H54 (cell line): ENCODE measurements at regions not wholly inside any gene's neighbourhood (a gene's known extent, or its start where the extent isn't known, plus 50 kb on each side); places are given as distances from the start of the nearest gene placed in this dataset.

ENCODE experiments used
- DNase-seq: peaks from one replicate; pipeline ENCODE4 v3.0.0; 2011; ENCODE audit warnings: low spot score, mixed read lengths; ENCODE audit not compliant: insufficient read length
- FAIRE-seq: peaks from 3 replicates; lab custom pipeline; 2011; peaks lifted over from hg19 to GRCh38; lab: Jason Lieb, UNC
- POLR2A ChIP-seq: IDR thresholded peaks from 2 replicates; pipeline ENCODE4 v1.6.1; 2011; ENCODE audit warnings: low read depth, mild to moderate bottlenecking, low read length

DNA sequence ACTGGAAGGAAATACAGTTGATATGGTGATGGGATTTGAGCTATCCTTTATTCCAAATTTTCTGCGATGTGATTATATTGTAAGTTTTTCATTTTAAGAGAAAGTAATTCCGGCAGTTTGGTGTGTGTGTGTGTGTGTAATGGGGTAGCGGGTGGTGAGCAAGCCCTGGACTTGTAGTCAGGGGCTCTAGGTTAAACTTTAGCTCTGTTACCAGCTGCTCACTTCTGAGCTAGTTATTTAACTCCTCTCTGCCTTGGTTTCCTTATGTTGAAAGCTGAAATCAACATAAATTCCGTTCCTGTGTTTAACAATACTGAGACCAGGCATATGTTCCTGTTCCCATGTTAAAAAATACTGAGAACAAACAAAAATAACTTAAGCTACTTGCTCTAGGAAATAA is 174.1 kb upstream of the CASK start:
- FAIRE-seq (no peak), DNase-seq (no peak)
- TF ChIP-seq POLR2A: no peak

- peak; percentile 4 for DNase-seq
- TF ChIP-seq POLR2A: no peak
- no peak for FAIRE-seq
Observed at GRCh38 chrX:42096265-42096920, 173.0 kb upstream of the CASK start.

DNA sequence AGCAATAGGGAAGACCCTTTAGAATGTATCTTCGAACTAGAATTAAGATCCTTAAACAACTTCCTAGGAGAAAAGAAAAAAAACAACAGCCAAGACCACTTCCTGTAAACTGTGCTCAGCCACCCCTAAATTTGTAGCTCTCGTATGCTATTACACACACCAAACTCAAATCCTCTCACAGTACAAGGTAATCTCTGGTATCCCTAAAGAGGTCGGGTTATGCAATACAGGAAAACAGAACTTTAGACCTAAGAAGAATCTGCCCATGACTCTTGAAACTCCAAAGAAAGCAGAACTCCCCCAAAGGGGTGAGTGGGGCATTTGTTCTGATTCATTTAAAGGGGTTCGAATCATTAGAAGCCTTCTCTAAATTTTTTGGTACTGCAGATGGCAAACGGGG is 170.9 kb upstream of the CASK start:
- FAIRE-seq (no peak), DNase-seq (no peak)
- TF ChIP-seq POLR2A: no peak

DNA sequence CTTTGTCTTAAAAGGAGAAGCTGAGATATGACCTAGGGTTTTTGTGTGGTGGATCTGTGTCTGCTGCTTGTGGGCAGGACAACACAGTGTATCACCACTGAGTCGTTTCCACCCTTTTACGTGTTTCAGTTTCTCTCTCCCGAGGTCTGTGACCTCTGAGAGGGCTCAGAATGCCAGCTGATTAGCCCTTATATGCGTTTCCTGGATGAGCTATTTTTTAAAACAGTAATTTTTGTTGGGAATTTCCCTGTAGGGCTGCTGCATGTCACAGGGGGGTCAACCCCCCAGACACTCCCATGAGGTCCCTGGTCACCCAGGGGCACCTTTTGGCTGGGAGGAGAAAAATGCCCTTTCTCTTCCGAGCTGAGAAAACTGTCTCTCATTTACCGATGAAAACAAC is 170.4 kb upstream of the CASK start:
- DNase-seq (no peak), FAIRE-seq (no peak)
- TF ChIP-seq POLR2A: no peak

- no peak for TF ChIP-seq POLR2A
- FAIRE-seq (no peak), DNase-seq (no peak)
Observed at GRCh38 chrX:42090395-42090794, 167.0 kb upstream of the CASK start.

GRCh38 chrX:42089031-42089430 is 165.7 kb upstream of the CASK start:
- DNase-seq (no peak), FAIRE-seq (no peak)
- TF ChIP-seq POLR2A: no peak

GRCh38 chrX:42087960-42088359 is 164.6 kb upstream of the CASK start:
- DNase-seq (no peak), FAIRE-seq (no peak)
- TF ChIP-seq POLR2A: no peak

GRCh38 chrX:42085836-42086235 is 162.5 kb upstream of the CASK start:
- DNase-seq: no peak
- FAIRE-seq: no peak
- no peak for TF ChIP-seq POLR2A

GRCh38 chrX:42079968-42080367 is 156.6 kb upstream of the CASK start:
- FAIRE-seq (no peak), DNase-seq (no peak)
- TF ChIP-seq POLR2A: no peak

DNA sequence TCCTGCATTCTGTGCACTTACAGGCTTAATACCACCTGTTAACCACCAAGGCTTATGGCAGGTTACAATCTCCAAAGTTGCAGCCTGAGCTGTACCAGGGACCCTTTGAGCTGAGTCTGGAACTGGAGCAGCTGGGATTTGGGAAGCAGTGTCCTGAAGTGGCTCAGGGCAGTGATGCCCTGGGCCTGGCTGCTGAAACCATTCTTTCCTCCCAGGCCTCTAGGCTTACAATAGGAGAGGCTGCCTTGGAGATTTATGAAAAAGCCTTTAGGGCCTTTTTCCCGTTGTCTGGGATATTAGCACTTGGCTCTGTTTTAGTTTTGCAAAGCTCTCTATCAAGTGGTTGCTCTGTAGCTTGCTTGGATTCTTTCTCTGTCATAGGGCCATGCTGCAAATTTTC is 154.3 kb upstream of the CASK start:
- TF ChIP-seq POLR2A: no peak
- FAIRE-seq (no peak), DNase-seq (no peak)

- DNase-seq (no peak), FAIRE-seq (no peak)
- no peak for TF ChIP-seq POLR2A
Observed at GRCh38 chrX:42075032-42075431, 151.7 kb upstream of the CASK start.

- TF ChIP-seq POLR2A: no peak
- FAIRE-seq (no peak), DNase-seq (no peak)
Observed at GRCh38 chrX:42073448-42073847, 150.1 kb upstream of the CASK start.

DNA sequence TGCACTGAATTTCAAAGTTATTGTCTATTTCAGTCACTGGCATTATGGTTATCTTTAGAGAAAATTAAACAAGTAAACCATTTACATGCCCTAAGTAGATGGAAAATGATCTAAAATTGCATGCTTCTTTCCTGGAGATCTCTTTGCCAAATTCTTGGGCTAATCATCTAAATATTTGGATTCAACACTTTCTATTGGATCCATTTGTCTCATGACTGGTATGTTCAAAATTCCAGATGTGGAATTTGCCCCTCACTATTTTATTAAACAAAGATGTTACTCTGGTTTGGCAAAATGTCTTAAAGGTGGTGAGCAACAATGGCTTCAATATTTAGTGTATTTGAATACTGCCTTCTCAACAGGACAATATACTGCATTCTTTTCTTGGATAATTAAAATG is 147.5 kb upstream of the CASK start:
- FAIRE-seq (no peak), DNase-seq (no peak)
- no peak for TF ChIP-seq POLR2A

DNA sequence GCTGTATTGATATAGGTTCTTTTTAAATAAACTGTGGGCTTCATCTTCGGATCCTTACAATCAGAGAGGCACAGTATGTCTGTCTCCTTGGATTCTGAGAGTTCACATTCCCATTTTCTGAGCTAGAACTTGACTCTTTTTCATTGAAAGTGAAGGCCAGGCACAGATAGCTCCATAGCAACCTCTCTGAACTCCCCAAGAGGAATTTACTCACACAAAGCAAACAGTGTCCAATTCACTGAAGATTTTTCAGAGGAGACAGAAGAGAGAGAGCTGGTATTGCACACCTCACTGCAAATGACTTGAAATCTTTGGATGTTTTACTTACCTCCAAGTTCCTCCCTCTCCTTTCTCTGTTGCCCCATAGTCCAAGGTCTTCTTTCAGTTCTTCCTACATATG is 130.9 kb upstream of the CASK start:
- DNase-seq (no peak), FAIRE-seq (no peak)
- TF ChIP-seq POLR2A: no peak

DNA sequence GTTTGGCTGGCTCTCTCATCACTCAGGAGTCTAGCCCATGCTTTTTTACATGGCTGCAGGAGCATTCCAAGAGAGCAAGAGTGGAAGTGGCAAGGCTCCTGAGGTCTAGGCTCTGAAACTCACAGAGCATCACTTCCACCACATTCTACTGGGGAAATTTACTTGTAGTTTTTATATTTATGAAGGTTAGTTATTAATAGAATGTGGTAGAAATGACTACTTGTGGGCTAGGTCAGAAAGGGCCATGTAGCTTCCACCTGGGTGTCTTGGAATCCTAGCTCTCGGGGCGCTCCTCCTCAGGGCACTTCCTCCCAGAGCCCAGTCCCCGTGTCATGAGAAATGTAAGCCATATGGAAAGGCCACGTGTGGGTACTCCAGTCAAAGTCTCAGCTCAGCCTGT is 127.0 kb upstream of the CASK start:
- TF ChIP-seq POLR2A: no peak
- no peak for DNase-seq
- no peak for FAIRE-seq
